ENCODE measurements at regions not wholly inside any gene's neighbourhood (a gene's known extent, or its start where the extent isn't known, plus 50 kb on each side); places are given as distances from the start of the nearest gene placed in this dataset.

DNA sequence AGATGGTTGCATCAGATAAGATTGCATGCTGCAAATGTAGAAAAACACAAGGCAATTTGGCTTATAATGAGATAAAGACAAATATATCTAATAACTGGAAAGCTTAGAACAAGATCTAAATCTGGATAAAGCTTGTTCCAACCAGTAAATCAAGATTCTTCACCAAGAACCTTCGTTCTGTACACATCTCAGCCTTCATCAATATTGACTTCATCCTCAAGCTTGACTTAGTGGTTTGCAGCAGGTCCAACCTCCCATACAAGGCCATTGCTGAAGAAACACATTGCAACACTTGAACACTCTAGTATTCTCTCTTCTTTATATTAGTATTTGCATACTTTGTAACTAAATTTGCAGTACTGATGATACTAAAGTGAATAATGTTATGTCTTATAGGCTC, 407.6 kb downstream of the TLL1 start:
- TF ChIP-seq POLR2AphosphoS5 (IDR thresholded peaks at IDR 0.05) (no peak), EP300 (IDR thresholded peaks at IDR 0.05; ENCODE audit: low read depth) (no peak), POLR2A (IDR thresholded peaks at IDR 0.05) (no peak)
- TF ChIP-seq, protein P1, sequence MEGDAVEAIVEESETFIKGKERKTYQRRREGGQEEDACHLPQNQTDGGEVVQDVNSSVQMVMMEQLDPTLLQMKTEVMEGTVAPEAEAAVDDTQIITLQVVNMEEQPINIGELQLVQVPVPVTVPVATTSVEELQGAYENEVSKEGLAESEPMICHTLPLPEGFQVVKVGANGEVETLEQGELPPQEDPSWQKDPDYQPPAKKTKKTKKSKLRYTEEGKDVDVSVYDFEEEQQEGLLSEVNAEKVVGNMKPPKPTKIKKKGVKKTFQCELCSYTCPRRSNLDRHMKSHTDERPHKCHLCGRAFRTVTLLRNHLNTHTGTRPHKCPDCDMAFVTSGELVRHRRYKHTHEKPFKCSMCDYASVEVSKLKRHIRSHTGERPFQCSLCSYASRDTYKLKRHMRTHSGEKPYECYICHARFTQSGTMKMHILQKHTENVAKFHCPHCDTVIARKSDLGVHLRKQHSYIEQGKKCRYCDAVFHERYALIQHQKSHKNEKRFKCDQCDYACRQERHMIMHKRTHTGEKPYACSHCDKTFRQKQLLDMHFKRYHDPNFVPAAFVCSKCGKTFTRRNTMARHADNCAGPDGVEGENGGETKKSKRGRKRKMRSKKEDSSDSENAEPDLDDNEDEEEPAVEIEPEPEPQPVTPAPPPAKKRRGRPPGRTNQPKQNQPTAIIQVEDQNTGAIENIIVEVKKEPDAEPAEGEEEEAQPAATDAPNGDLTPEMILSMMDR (IDR thresholded peaks at IDR 0.05) = no peak
